ENCODE measurements at regions not wholly inside any gene's neighbourhood (a gene's known extent, or its start where the extent isn't known, plus 50 kb on each side); places are given as distances from the start of the nearest gene placed in this dataset.

GRCh38 chr6:169935348-169935718, 183.9 kb downstream of the ERMARD start:
- TF ChIP-seq, protein P1, sequence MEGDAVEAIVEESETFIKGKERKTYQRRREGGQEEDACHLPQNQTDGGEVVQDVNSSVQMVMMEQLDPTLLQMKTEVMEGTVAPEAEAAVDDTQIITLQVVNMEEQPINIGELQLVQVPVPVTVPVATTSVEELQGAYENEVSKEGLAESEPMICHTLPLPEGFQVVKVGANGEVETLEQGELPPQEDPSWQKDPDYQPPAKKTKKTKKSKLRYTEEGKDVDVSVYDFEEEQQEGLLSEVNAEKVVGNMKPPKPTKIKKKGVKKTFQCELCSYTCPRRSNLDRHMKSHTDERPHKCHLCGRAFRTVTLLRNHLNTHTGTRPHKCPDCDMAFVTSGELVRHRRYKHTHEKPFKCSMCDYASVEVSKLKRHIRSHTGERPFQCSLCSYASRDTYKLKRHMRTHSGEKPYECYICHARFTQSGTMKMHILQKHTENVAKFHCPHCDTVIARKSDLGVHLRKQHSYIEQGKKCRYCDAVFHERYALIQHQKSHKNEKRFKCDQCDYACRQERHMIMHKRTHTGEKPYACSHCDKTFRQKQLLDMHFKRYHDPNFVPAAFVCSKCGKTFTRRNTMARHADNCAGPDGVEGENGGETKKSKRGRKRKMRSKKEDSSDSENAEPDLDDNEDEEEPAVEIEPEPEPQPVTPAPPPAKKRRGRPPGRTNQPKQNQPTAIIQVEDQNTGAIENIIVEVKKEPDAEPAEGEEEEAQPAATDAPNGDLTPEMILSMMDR (IDR thresholded peaks at IDR 0.05): no peak
- no peak for TF ChIP-seq POLR2A (IDR thresholded peaks at IDR 0.05)

All from body of pancreas (tissue), 4 donors.